ENCODE measurements at regions not wholly inside any gene's neighbourhood (a gene's known extent, or its start where the extent isn't known, plus 50 kb on each side); places are given as distances from the start of the nearest gene placed in this dataset.
A peak's percentile ranks its signal among the peaks of the same experiment; 100 is the strongest.
"Not testable (repeated sequence)": the region's sequence is repeated elsewhere in the genome, so short reads cannot be mapped to it uniquely, and the experiment has no call there.

DNA sequence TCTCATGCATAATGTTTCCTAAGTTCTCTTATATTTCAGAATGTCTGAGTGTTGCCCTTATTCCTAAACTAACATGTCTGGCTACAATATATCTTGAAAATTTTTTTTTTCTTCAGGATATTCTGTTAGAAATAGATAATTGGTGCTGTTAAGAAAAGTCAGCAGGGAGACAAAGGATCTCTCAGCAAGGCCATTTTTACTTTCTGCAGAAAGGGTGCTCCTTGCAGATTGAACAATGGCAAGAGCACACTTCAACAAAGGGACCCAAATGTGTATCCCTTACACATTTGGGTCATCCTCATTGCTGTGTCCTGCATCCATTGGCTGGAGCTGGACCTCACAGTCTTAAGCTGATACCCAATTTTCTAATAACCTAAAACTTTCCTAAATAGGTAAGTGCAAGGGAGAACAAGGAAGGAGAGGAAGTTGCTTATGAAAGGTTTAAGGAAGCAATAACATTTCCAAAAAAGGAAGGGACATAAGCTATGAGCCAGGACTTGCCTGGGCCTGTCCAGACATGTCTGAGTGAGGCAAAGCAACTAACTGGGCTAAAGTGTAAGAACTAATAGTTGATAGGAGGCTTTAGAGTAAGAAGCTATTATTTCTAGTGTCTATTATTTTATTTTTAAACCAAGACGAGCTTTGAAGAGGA lies 429.6 kb downstream of the BCKDHB start:
- peak; percentile 20 for DNase-seq

DNA sequence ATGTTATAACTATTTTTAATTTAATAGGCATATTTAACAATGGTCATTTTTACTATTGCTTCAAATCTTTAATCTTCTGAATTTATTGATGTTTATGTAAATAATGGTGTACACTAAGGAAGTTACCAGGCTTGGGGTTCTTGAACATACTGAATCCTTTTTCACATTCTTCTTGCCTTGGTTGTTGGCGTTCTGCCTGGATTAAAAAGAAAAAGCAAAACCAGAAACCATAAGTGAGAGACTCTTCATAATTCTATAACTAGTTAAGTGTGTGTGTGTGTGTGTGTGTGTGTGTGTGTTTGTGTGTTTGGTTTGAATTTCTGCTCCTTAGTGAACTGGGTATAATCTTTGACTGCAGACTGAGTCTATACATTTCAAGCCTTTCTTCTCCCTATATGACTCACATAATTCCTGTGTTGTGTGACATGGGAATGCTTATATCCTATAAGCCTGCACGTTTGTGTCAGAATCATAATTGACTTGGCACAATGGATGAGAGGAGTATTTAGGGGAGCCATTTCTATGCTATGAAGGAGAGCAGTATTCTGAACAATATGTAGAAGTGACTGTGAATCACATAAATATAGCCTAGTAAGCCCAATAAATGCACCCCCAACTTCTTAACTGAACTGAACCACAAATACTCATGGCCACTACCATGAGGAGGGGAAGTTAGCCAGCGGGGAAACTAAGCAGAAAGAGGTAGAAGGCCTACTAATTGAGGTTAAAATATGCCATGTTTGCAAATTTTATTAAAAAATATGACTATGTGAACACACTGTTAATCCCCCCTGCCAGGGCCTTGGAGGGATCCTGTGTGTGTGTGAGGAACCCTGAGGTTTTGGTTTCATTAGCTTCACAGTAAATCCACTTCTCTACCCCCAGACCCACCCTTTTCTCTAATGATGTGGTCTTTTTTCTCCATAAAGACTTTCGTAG lies 425.5 kb downstream of the BCKDHB start:
- no peak for DNase-seq

DNA sequence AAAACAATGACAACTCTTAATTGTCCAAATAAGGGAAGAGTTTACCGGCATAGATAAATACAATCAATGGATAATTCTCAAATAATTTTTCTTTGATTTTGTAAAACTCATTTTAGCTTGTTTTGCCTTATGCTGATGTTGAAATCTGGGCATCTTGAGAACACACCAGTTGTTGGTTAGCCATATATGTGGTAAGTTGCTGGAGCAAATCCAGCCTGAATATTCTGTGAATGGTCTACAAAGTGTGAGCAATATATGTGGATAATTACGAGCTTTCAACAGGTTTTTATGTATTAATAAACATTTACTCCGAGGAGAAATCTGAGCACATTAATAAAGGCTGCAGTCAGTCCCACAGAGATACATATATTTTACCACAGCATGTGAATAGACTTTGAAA lies 423.6 kb downstream of the BCKDHB start:
- no peak for DNase-seq

DNA sequence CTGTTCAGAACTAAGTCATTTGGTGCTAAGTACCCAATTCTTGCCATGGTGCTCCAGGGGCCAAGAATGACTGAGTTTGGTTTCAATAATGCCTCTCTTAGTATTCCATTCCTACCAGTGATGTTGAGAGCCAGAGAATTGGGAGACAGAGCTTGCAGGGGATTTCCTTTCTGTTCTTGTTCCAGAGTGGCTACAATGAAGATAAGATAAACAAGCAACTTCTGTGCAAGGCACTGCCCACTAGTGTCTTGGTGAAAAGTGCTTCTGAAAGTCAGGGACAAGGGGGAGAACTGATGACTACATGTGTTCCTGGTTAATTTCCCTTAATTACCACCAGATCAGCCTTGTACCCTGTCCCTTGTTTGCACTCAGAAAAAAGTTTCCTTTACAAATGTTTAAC lies 421.6 kb downstream of the BCKDHB start:
- DNase-seq = no peak

DNA sequence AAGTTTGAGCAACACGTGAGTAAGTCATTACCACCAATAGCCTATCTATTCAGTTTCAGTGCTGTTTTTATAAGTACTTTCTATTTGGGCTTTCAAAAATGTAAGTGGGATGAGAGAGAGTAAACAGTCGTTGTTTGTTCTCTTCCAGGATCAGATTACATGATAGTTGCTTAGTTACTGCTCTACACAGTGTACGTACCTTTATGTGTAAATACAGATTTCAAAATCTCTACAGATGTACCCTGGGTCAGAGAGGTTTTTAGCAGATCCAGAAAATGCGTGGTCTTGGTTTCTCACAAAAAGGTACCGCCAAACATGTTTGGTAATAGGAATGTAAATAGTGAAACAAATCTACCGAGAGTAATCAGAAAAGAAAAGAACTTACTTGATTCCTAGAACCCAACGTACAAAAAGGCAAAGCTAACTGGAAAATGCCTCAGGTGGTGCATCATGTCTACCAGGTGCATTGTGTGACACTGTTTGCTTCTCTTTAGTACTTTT lies 421.1 kb downstream of the BCKDHB start:
- DNase-seq = peak; percentile 86

DNA sequence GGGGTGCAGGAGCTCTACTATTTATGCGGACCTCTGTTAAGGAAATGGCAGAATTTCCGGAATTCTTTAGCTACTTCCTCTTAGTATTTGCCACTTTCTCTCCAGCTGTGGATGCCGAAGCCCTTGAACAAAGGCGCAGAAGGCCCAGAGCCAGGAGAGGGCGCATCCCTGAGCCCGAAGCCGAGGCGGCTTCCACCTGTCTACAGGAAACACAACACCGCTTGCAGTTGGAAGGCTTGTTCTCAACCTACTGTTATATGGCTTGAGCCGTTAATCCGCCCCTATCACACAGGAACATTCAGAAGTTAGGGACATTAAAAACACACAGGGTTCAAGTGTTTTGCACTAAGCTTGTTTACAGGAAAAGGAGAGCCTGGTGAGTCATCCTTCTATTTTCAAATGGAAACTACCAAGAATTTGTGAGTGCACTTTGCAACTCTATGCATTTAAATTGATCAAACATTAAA lies 417.1 kb downstream of the BCKDHB start:
- DNase-seq = peak; percentile 60

DNA sequence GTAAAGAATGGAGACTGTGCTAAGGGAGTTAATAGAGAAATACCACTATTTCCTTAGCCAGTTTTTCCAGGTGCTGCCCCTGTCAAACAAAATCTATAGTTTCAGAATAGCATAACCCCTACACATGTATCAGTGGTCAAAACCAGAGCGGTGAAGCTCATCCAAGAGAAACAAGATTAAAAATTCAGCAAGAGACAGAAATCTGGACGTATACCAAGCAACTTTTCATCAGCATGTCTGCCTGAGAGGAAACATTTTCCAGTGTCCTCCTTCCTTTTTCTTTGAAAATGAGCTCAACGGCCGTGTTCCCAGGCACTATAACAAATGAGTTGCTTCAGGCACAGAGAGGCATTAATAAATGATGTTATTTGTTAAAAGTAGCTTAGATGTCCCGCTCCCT lies 416.5 kb downstream of the BCKDHB start:
- no peak for DNase-seq

DNA sequence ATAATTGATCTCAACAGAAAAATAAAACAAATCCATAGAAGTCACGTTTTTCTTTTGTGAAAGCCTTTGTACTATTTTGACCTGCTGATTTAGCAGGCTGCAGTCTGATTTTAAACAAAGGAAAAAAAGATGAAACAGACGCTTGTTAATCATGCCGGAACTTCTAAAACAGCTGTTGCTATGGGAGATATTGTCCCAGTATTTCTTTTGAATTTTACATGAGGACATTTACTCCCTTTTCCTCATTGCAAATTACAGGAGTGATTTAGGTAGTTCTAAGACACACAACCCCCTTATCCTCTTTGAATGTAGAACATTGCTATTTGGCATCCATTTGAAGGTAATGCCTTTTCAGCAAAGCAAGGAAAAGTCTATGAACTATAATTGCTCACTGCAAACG lies 416.1 kb downstream of the BCKDHB start:
- no peak for DNase-seq

DNA sequence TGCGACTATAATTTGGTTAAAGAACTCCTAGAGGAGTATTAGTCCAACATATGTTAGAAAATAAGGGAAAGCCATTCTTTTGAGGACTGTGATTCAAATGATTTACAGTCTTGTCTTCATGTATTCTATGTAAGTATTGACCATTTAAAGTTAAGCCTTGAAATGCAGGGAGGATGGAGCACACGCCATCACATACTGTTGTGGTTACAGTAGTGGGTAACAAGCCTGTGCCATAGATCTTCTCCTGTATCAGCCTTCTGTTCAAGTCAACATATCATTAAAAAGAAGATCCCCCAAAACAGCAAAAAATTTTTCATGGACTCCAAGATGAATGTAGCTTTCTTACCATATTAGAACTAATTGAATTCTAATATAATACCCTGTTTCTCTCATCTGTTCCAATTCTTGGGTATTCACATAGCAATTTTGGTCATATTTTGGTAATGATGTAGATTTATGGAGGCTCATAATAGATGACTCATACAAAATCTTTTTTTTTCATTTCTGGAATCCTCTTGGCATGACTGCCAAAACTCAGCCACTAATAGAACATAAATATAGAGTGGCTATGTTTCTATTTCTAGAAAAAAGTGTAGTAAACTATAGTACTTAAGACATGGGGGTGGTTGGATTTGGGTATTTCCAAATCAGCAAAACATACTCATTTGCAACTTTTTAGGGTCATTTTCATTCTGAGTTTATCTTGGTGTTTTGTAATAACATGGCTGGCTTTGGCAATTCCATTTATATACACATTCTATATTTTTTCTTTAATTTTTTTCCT lies 413.5 kb downstream of the BCKDHB start:
- DNase-seq = no peak

DNA sequence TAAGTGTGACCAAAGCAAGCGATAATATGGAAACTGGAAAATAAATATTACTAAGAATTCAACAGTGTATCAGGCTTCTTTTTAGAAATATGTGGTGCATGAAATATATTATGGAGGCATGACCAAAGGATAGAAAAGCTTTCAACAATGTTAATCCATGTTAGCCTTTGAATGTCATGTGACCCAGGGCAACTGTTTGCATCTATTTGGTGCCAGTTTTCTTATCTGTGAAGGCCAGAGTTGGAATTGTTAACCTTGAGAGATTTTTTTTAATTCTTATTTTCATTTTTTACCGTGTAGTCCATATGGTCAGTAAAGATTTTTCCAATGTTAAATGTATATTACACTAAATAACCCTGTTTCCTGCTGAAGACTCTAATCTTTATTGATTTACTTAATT lies 411.1 kb downstream of the BCKDHB start:
- DNase-seq = no peak

DNA sequence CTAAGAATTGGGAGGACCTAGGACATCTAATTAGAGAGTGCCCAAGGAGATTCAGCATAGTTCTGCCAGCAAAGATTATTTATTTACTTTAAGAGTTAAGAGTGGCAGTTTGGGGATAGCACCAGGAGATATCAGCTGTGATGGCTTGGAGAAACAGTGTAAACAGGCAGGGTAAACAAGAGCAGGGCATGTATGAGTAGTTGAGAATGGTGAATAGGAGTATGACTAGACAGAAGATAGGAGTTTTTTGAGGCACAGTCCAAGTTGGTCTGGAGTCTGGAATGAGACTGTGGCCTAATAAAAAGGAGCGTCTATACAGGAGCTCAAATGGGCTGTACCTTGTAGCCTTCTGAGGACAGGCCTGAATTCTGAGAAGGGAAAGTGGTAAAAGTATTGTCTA lies 404.1 kb downstream of the BCKDHB start:
- not testable (repeated sequence) for DNase-seq

DNA sequence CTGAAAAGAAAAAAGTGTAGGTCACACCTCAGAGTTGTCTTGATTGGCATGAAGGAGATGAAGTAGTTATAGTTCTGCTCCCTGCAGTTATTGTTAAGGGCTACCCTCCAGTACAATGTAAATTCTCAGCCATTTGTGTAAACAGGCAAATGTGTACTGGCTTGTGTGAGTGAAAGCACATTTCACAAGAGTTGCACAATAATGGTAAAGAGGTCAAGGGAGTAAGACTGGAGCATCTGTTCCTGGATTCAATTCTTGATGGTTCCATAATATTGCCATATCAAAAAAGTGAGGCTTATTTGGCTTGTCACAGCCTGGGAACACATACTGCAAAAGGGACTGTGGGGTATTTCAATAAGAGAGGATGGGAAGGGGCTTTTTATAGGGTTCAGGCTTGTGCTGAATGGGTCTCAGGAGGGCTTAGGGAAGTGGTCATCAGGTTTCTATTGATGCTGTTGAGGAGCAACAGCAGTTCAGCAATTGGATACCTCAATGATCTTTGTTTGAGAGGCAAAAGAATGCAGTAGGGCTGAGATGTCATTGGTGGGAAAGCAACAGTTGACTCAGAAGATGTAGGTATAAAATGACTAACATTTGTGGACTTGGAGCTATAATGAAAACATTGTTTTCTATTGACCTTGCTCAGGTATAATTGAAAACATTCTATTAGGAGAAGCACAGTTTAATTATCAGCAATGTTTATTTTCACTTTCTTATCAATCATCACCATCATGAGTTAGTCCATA lies 402.6 kb downstream of the BCKDHB start:
- no peak for DNase-seq

DNA sequence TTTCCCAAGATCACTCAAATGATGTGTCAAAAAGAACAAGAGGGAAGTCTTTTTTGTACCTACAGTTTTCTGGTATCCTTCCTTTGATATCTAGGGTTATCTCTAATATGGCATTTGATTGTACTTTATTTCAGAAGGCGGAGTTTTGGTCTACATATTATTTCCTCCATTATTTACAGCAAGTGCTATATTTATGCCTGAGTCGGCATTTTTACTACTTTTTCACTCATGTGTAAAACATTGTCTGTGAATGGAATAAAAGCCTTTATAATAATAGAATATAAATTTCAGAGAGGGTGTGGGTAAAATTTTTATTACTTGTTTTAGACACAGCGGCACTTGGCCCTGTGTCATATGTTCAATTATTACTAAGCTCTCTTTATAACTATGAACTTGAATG lies 398.4 kb downstream of the BCKDHB start:
- no peak for DNase-seq

DNA sequence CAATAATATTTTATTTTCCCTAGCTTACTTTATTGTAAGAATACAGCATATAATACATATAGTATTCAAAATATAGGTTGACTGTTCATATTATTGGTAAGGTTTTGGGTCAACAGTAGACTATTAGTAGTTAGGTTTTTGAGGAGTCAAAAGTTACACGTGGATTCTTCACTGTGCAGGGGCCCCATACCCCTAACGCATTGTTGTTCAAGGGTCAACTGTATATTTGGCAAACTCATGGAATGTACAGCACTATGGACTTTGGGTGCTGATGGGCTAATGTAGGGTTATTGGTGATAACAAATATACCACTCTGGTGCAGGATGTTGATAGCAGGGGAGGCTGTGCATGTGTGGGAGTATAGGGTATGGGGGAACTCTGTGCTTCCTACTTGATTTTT lies 397.2 kb downstream of the BCKDHB start:
- DNase-seq = no peak

DNA sequence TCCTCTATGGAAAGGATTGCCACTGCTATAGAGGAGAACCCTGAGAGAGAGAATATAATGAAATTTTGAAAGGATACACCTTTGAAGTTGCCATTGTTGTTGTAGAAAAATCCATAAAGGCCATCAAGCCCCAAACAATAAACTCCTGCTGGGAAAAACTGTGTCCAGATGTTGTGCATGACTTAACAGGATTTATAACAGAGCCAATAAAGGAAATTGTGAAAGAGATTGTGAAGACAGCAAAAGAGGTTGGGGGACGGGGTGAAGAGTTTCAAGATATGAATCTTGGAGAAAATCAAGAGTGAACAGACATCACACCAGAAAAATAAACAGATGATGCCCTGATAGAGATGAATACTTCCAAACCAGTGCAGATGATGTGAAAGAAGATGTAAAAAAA lies 396.4 kb downstream of the BCKDHB start:
- DNase-seq = no peak

DNA sequence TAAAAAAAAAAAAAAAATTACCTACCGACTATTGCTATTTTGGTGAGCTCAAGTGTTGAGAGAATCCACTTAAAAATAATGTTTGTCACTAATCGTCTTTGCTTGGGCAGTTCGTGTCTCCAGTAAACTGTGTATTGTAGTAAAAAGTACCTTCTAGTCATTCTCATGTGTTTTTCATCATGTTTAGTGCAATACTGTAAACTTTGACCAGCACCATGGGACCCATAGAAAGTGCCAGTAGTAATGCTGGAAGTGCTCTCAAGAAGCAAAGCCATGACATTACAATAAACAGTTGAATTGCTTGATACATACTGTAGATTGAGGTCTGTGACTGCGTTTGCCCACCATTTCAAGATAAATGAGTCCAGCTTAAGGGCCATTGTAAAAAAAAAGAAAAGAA lies 395.2 kb downstream of the BCKDHB start:
- DNase-seq = no peak

DNA sequence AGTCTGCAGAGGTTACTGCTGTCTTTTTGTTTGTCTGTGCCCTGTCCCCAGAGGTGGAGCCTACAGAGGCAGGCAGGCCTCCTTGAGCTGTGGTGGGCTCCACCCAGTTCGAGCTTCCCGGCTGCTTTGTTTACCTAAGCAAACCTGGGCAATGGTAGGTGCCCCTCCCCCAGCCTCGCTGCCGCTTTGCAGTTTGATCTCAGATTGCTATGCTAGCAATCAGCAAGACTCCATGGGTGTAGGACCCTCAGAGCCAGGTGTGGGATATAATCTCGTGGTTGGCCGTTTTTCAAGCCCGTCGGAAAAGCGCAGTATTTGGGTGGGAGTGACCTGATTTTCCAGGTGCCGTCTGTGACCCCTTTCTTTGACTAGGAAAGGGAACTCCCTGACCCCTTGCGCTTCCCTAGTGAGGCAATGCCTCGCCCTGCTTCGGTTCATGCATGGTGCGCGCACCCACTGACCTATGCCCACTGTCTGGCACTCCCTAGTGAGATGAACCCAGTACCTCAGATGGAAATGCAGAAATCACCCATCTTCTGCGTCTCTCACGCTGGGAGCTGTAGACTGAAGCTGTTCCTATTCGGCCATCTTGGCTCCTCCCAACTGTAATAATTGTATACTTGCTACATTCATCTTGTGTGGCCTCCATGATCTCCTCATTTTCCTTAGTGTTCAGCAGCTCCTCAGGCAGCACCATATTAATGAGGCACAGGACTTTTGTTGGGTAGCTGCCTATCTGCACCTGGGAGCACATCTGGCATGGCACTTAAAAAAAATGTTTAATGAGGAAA lies 391.4 kb downstream of the BCKDHB start:
- DNase-seq = peak; percentile 40

DNA sequence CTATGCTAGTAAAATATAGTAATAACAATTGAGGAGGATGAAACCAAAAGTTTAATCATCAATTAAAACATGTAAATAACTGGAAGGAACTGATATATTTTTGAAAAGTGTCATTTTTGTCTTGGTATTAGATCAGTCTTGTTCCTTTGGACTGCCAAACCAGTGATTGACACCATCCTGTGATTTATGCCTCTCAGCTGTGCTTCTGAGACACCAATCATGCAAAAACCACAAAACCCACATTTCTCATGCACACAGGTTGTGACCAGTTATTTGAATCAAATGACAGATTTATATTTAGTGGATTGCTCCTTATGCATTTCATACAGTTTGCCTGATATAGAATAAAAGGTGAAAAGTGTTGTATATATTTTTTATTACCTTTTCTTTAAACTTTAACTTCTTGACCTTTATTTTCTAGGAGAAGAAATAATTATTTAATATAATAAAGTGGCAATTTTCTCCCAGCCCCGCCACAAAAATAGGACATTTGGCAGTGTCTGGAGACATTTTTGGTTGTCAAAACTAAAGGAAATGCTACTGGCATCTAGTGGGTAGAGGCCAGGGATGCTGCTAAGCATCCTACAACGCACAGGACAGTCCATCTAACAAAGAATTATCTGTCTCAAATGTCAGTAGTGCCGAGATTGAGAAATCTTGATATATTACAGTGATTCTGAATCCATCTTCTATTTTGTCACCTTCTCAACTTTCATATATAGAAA lies 383.6 kb downstream of the BCKDHB start:
- DNase-seq = no peak

DNA sequence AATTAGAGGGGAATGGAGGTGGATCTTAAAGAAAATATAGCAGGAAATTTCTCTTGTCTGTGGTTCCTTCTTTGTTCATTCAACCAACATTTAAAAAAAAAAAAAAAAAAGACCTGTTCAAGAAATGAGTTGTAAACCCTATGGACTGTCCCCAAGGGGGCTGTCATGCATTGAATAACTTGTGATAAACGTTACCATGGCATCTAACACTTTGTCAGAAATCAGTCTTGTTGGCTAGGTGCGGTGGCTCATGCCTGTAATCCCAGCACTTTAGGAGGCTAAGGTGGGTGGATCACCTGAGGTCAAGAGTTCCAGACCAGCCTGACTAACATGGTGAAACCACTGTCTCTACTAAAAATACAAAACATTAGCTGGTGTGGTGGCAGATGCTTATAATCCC lies 381.7 kb downstream of the BCKDHB start:
- no peak for DNase-seq

DNA sequence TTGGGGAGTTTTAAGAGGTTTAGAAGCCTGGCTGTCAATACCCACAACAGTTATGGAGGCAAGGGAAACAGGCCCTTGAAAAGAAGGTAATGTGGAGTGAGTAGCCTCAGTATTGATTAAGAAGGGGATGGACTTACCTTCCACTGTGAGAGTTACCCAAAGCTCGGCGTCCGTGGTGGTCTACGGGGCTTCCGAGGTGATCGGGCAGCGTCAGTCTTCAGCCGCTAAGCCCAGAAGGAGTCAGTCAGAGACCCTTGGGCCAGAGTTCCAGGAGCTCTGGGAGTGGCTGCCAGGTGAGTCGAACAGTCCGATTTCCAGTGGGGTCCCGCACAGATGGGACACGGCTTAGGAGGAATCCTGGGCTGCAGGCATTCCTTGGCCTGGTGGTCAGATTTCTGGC lies 379.0 kb downstream of the BCKDHB start:
- not testable (repeated sequence) for DNase-seq

DNA sequence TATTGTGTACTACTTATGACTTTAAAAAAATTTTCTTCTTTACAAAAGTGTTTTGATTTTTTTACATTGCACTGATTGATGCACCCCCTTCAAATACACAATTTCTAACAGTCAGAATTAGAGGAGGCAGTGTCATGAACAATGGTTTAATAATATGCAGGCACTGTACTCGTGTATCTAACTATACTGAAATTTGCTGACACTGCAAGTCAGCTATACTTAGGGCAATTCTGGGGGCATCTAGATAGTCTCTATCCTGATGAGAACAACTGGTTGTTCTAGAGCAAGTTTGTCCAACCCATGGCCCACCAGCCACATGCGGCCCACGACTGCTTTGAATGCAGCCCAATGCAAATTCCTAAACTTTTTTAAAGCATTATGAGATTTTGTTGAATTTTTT lies 375.6 kb downstream of the BCKDHB start:
- no peak for DNase-seq

Measured in NCI-H2171 treated with DMSO at 0.1 percent for 48 hours (cell line).